ENCODE measurements at regions not wholly inside any gene's neighbourhood (a gene's known extent, or its start where the extent isn't known, plus 50 kb on each side); places are given as distances from the start of the nearest gene placed in this dataset.

- no peak overlapping the region for H2BK12ac ChIP-seq (ENCODE audit: low read depth, low read length)
- CTCF ChIA-PET (ENCODE audit: partially characterized antibody) = interaction anchor here (0.7 to 3.8 kb wide), 21 partner anchors 12 to 744 kb away, joined by 3 to 24 read pairs (median 4); no protein-coding TSS in a partner anchor
- H3K79me2 ChIP-seq (ENCODE audit: control insufficient read depth in 1 of 2, insufficient read depth in 2 of 2, low read length in 2 of 2) = no peaks in the 10 kb centered on the region
- H4K8ac ChIP-seq (ENCODE audit: extremely low read depth, insufficient read depth, low read length) = no peak overlapping the region
- no peak overlapping the region for H3K18ac ChIP-seq (ENCODE audit: extremely low read depth, low read length)
- WGBS, 2 experiments (ENCODE audit: extremely low coverage in 1 of 2, insufficient coverage in 1 of 2, insufficient read length in 1 of 2, insufficient replicate concordance in 2 of 2, low coverage in 1 of 2, low lambda C conversion rate in 2 of 2, missing lambda C conversion rate in 1 of 2) = 62% methylated on average over 2 of the region's 2 CpGs; no CpG with 5 or more reads in 1 of the 2 experiments
- POLR2A ChIA-PET (ENCODE audit: partially characterized antibody) = no interaction called here
- no peak overlapping the region for H3K23ac ChIP-seq (ENCODE audit: insufficient read length)
- no peak overlapping the region for H3K27ac ChIP-seq (ENCODE audit: low read depth, low read length)
- no peak overlapping the region for H2BK120ac ChIP-seq (replicated peaks; ENCODE audit: low read depth, low read length)
- H2BK20ac ChIP-seq (ENCODE audit: low read length) = no peak overlapping the region
- no peaks in the 10 kb centered on the region for H3K9me3 ChIP-seq (ENCODE audit: insufficient read depth in 2 of 2, low read depth in 1 of 2, low read length in 1 of 2)
- no peaks in the 10 kb centered on the region for H3K4me1 ChIP-seq (replicated peaks in 1 of 4; ENCODE audit: control insufficient read depth in 3 of 4, insufficient read depth in 4 of 4, low read length in 3 of 4)
- H3K14ac ChIP-seq (ENCODE audit: insufficient read length) = no peak overlapping the region
- no peaks in the 10 kb centered on the region for H4K20me1 ChIP-seq (replicated peaks in 1 of 2; ENCODE audit: control insufficient read depth in 1 of 2, insufficient read depth in 2 of 2, low read length in 2 of 2)
- H3K9ac ChIP-seq (replicated peaks in 1 of 4; ENCODE audit: extremely low read depth in 1 of 4, low read depth in 3 of 4, low read length in 3 of 4) = no peak overlapping the region
- H3K4me2 ChIP-seq (ENCODE audit: insufficient read depth in 1 of 2, low read depth in 2 of 2, low read length in 2 of 2) = no peak overlapping the region
- H3K27me3 ChIP-seq (replicated peaks in 1 of 4; ENCODE audit: control insufficient read depth in 3 of 4, extremely low read depth in 1 of 4, insufficient read depth in 3 of 4, low read length in 3 of 4) = no peaks in the 10 kb centered on the region
- H3K56ac ChIP-seq (replicated peaks; ENCODE audit: insufficient read length, low read depth, low read length) = no peak overlapping the region
- no peak overlapping the region for H2BK5ac ChIP-seq (ENCODE audit: low read depth, low read length)
- H4K5ac ChIP-seq (ENCODE audit: insufficient read length, low read depth, low read length) = no peak overlapping the region
- H2AFZ ChIP-seq (ENCODE audit: low read length) = no peak overlapping the region
- no peak overlapping the region for H3K4me3 ChIP-seq (ENCODE audit: extremely low read depth in 1 of 4, insufficient read depth in 2 of 4, low read depth in 3 of 4, low read length in 4 of 4)
- no peak overlapping the region for H3K4ac ChIP-seq (replicated peaks; ENCODE audit: insufficient read length, low read depth, low read length)
- H3K79me1 ChIP-seq (ENCODE audit: low read depth, low read length) = no peaks in the 10 kb centered on the region
- FAIRE-seq (peak; percentile 78), DNase-seq (ENCODE audit: low read depth in 1 of 2, low spot score in 2 of 2) (no peak)
- no peaks in the 10 kb centered on the region for H3K23me2 ChIP-seq (ENCODE audit: low read depth, low read length)
- H2BK15ac ChIP-seq (ENCODE audit: low read length) = no peak overlapping the region
- no peak overlapping the region for H4K91ac ChIP-seq (replicated peaks; ENCODE audit: insufficient read length, low read length)
- no peaks in the 10 kb centered on the region for H3K36me3 ChIP-seq (ENCODE audit: control insufficient read depth in 2 of 4, insufficient read depth in 4 of 4, low read length in 3 of 4)
- no peak overlapping the region for H2AK5ac ChIP-seq (ENCODE audit: low read depth, low read length)
- TF ChIP-seq SIN3A (conservative IDR thresholded peaks at IDR 0.05 in 1 of 2, IDR thresholded peaks at IDR 0.05 in 1 of 2; ENCODE audit: low read depth in 1 of 2, low read length in 2 of 2) (no peak), SIRT6 (IDR thresholded peaks at IDR 0.05; ENCODE audit: low read length) (no peak), CTCF (IDR thresholded peaks at IDR 0.05; ENCODE audit: control extremely low read depth in 1 of 3, insufficient read depth in 1 of 3, low read depth in 1 of 3, low read length in 3 of 3) (peak in 1 of 3 experiments; percentile 55; a peak in 2 of 4 replicates), ATF2 (IDR thresholded peaks at IDR 0.05; ENCODE audit: low read length) (no peak), CTBP2 (IDR thresholded peaks at IDR 0.05; ENCODE audit: borderline replicate concordance, insufficient read depth, insufficient read length, low read length) (no peak), RAD21 (IDR thresholded peaks at IDR 0.05 in 1 of 2, conservative IDR thresholded peaks at IDR 0.05 in 1 of 2; ENCODE audit: low read depth in 2 of 2, low read length in 2 of 2) (peak; percentile 66 to 69)
Measured at GRCh38 chrX:125132274-125132673, 187.4 kb upstream of the TEX13C start.

Measured in H1 (cell line).